ENCODE measurements at regions not wholly inside any gene's neighbourhood (a gene's known extent, or its start where the extent isn't known, plus 50 kb on each side); places are given as distances from the start of the nearest gene placed in this dataset.

DNA sequence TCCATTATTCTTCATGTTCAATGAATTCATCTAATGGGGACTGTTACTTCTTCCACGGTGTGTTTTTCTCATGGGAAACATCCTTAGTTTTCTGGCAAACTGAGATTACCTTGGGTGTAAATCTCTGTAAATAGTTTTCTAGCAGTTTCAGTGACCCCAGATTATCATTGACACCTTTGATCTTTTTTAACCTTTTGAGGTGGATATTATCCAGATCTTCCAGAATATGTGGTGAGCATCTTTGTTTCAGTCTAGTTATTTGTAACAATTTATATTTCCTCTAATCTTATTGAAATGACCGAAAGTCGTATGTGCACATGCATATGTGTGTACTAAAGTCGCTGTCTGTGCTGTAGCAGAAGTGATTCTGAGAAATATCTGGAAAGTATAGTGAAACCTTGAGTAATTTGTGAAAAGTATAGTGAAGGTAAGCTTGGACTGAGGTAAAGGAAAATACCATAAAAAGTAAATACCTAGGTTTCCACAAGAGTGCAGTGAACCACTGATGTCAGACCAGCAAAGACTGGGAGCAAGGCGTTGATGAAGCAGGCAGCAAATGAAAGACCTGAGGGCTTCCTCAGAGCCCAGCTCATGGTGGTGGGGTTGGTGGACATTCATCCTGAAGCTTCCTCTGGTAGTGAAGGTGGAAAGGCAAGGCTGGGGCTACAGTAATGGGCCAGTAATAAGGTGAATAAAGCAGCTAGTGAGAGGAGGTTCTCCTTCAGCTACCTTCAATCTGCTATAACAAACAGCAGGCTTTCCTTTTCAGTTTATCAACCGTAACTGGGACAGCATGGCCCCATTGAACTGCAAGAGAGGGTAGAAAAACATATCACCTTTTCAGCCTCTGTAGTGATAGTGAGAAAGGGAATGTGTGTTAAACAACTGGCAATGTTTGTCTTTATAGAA lies 480.2 kb upstream of the FBXO33 start:
- TF ChIP-seq EZH2 (IDR thresholded peaks at IDR 0.05), result no peak
- no peak for TF ChIP-seq FOXP2 (optimal IDR thresholded peaks at IDR 0.05; ENCODE audit: control extremely low read depth, extremely low read length, insufficient read depth)
